Upper lobe of right lung (tissue), 1 donor: ENCODE measurements at regions not wholly inside any gene's neighbourhood (a gene's known extent, or its start where the extent isn't known, plus 50 kb on each side); places are given as distances from the start of the nearest gene placed in this dataset.

Source experiments
- ATAC-seq: fragments of 200-7000 bp; cut with Tn5 transposase; one replicate; pipeline ENCODE4 v1.9.1; 2020; ENCODE audit warnings: mild to moderate bottlenecking, moderate library complexity
- DNase-seq: peaks from one replicate; pipeline ENCODE4 v3.0.0-alpha.2; 2020
- H3K27ac ChIP-seq: fragments of 200-600 bp; one replicate; pipeline ENCODE4 v1.8.0; 2022
- H3K27me3 ChIP-seq: fragments of 200-600 bp; one replicate; pipeline ENCODE4 v1.8.0; 2022; ENCODE audit warnings: mild to moderate bottlenecking
- H3K36me3 ChIP-seq: fragments of 200-600 bp; one replicate; pipeline ENCODE4 v1.8.0; 2022
- H3K4me1 ChIP-seq: fragments of 200-600 bp; one replicate; pipeline ENCODE4 v1.8.0; 2022
- H3K4me3 ChIP-seq: fragments of 200-600 bp; one replicate; pipeline ENCODE4 v1.8.0; 2022; ENCODE audit warnings: mild to moderate bottlenecking
- H3K9me3 ChIP-seq: fragments of 200-600 bp; one replicate; pipeline ENCODE4 v1.8.0; 2022
- CTCF ChIP-seq: fragments of 200-600 bp; IDR thresholded peaks from one replicate; pipeline ENCODE4 v1.8.0; 2022; ENCODE audit warnings: antibody characterized with exemption
- intact Hi-C: fragments of 100-400 bp; cut with DNase I; formaldehyde crosslinking; loops from one replicate; pipeline ENCODE4 v1.11.0; 2022
- donor health status: DM: no; HTN: yes; CAD: no; lungs with severe emphysema.

- no peaks in the 10 kb centered on the region for H3K9me3 ChIP-seq
- peaks cover 69% of the 10 kb centered on the region for H3K27me3 ChIP-seq
- no peak for TF ChIP-seq CTCF
- H3K4me1 ChIP-seq = no peaks in the 10 kb centered on the region
- H3K4me3 ChIP-seq = no peak overlapping the region
- intact Hi-C loops = no loop called here
- DNase-seq (no peak), ATAC-seq (no peak)
- no peak overlapping the region for H3K27ac ChIP-seq
- no peaks in the 10 kb centered on the region for H3K36me3 ChIP-seq
Measured at GRCh38 chr1:38787041-38787440, 72.5 kb downstream of the RRAGC start.

- Histone ChIP-seq H3K9me3 (no peaks in the 10 kb centered on the region), H3K27me3 (peaks cover 69% of the 10 kb centered on the region), H3K36me3 (no peaks in the 10 kb centered on the region), H3K4me3 (no peak overlapping the region), H3K4me1 (no peaks in the 10 kb centered on the region), H3K27ac (no peak overlapping the region)
- no peak for DNase-seq
- no peak for ATAC-seq
- TF ChIP-seq CTCF = no peak
- intact Hi-C loops = no loop called here
Measured at GRCh38 chr1:38786040-38786436, 73.5 kb downstream of the RRAGC start.

GRCh38 chr1:38785285-38786039, 74.1 kb downstream of the RRAGC start:
- Histone ChIP-seq H3K27me3 (peaks cover 69% of the 10 kb centered on the region), H3K4me1 (no peaks in the 10 kb centered on the region), H3K27ac (no peak overlapping the region), H3K36me3 (no peaks in the 10 kb centered on the region), H3K4me3 (no peak overlapping the region), H3K9me3 (no peaks in the 10 kb centered on the region)
- no peak for TF ChIP-seq CTCF
- no peak for DNase-seq
- intact Hi-C loops = no loop called here
- ATAC-seq = no peak

GRCh38 chr1:38784452-38785284, 74.9 kb downstream of the RRAGC start:
- Histone ChIP-seq H3K27ac (no peak overlapping the region), H3K36me3 (no peaks in the 10 kb centered on the region), H3K9me3 (no peaks in the 10 kb centered on the region), H3K27me3 (peaks cover 70% of the 10 kb centered on the region), H3K4me1 (no peaks in the 10 kb centered on the region), H3K4me3 (no peak overlapping the region)
- intact Hi-C loops = no loop called here
- DNase-seq (no peak), ATAC-seq (no peak)
- TF ChIP-seq CTCF = no peak

GRCh38 chr1:38783640-38784229, 75.8 kb downstream of the RRAGC start:
- DNase-seq (no peak), ATAC-seq (no peak)
- Histone ChIP-seq H3K27ac (no peak overlapping the region), H3K4me1 (no peaks in the 10 kb centered on the region), H3K9me3 (no peaks in the 10 kb centered on the region), H3K27me3 (peaks cover 75% of the 10 kb centered on the region), H3K4me3 (no peak overlapping the region), H3K36me3 (no peaks in the 10 kb centered on the region)
- TF ChIP-seq CTCF = no peak
- intact Hi-C loops = no loop called here
